GM12865 (cell line): ENCODE measurements at regions not wholly inside any gene's neighbourhood (a gene's known extent, or its start where the extent isn't known, plus 50 kb on each side); places are given as distances from the start of the nearest gene placed in this dataset.

Experiments used
- DNase-seq: peaks from one replicate; pipeline ENCODE4 v3.0.0; 2010; ENCODE audit warnings: low read depth
- H3K4me3 ChIP-seq: 2 replicates; pipeline ENCODE4 v1.5.1; 2011; ENCODE audit warnings: mild to moderate bottlenecking, low read depth, low read length, control low read depth
- TF ChIP-seq, protein P1 (sequence below): IDR thresholded peaks from 2 replicates; pipeline ENCODE4 v1.5.1; 2011; ENCODE audit warnings: low read length, control low read depth, low read depth, inconsistent platforms; ENCODE audit not compliant: insufficient read depth; ENCODE audit errors: missing control alignments

DNA sequence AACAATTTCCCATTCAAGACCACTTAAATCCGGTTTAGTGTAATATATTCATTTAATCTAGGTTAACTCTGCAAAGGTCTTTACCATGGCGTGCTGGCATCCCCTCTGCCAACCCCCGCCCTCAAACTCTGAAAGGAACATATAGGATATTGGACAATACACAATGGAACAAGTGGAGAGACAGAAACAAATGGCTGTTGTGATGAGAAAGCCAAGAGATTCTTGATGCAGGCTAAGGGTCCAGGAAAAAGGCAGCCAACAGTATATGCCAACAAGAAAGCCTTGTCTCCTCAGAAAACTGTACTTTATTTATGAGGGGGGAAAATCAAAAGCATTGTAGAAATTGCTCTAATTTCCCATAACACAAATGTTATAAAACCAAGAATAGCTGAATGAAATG lies 407.3 kb upstream of the SGCG start:
- no peak overlapping the region for H3K4me3 ChIP-seq
- TF ChIP-seq, protein P1, sequence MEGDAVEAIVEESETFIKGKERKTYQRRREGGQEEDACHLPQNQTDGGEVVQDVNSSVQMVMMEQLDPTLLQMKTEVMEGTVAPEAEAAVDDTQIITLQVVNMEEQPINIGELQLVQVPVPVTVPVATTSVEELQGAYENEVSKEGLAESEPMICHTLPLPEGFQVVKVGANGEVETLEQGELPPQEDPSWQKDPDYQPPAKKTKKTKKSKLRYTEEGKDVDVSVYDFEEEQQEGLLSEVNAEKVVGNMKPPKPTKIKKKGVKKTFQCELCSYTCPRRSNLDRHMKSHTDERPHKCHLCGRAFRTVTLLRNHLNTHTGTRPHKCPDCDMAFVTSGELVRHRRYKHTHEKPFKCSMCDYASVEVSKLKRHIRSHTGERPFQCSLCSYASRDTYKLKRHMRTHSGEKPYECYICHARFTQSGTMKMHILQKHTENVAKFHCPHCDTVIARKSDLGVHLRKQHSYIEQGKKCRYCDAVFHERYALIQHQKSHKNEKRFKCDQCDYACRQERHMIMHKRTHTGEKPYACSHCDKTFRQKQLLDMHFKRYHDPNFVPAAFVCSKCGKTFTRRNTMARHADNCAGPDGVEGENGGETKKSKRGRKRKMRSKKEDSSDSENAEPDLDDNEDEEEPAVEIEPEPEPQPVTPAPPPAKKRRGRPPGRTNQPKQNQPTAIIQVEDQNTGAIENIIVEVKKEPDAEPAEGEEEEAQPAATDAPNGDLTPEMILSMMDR: no peak
- DNase-seq: no peak

DNA sequence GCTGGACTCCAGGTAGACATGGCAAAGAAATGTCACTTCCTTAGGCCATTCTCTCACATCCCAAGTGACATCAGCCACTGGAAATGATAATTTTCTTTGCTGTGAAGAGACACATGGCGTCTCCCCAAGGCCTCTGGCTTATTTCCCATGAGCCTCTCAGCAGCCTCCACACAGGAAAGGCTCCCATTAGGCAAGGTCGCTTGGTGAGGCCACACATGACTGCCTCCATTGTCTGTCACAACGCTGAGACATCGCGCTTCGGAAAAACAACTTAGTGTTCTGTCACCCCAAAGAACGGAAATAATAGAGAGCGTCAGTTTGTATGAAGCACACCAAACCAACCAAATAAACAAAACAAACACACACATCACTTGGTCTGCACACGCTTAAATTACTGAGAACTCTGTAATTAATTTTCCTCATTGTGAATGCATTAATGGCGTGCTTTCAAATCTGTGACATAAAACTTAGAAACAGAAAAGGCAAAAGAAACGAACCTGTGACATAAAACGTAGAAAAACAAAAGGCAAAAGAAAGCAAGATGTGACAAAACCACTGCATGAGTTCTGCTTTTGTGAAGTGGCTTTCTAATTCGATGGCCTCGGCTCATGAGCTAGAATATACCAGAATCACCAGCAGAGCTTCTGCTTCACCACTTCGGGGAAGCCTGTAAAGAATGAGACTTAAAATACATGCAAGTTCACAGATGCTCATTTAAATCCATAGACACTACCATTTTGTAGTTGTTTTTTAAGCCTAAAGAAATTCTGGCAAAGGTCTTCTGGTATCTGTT lies 404.2 kb upstream of the SGCG start:
- TF ChIP-seq, protein P1: no peak
- H3K4me3 ChIP-seq: no peak overlapping the region
- DNase-seq: no peak

- TF ChIP-seq, protein P1: no peak
- DNase-seq: no peak
- no peak overlapping the region for H3K4me3 ChIP-seq
These were observed 403.6 kb upstream of the SGCG start for GRCh38 chr13:22777207-22777606.

GRCh38 chr13:22789027-22789593 lies 391.7 kb upstream of the SGCG start:
- no peak overlapping the region for H3K4me3 ChIP-seq
- TF ChIP-seq, protein P1: no peak
- no peak for DNase-seq

DNA sequence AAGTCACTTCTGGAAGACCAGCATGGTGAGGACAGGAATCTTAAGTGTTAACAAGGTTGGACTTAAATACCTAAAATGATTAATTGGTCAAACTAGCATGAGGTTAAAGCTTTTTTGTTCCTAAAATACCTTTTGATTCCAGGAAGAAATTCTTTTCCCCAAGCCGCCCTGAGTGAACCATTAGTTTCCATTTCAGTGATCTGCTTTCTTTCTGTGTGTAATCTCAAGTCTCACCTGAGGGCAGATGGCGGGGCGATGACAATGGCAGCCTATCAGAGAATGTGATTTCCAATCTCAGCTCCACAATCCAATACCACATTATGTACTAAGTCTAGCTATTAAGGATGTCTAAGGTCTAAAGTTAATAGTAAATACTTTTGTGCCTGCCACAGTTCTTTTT lies 390.9 kb upstream of the SGCG start:
- DNase-seq: no peak
- TF ChIP-seq, protein P1: no peak
- H3K4me3 ChIP-seq: no peak overlapping the region

DNA sequence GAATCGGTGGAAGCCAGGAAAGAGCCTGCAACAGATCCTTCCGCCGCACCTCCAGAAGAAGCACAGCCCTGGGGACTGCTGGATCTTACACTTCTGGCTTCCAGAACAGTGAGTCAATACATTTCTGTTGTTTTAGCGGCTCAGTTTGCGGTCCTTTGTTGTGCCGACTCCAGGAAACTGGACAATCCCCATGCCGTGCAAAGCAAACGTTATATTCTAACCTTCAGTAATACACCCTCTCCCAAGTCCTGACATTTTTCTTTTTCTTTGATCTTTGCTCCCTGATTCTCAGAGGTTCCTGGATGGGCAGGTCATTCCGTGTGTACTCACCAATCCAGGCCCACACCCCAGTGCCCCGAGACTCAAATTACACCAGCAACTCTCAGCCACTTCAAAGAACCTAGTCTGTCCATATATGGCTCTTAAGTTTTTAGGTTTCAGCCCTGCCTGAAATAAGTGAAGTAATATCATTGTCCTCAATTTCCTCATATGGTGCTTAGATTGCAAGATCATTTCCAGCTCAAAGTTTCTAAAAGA lies 387.1 kb upstream of the SGCG start:
- TF ChIP-seq, protein P1: no peak
- no peak for DNase-seq
- H3K4me3 ChIP-seq: no peak overlapping the region
